MCF 10A (cell line): ENCODE measurements at regions not wholly inside any gene's neighbourhood (a gene's known extent, or its start where the extent isn't known, plus 50 kb on each side); places are given as distances from the start of the nearest gene placed in this dataset.

Experiments used
- BruUV-seq: library from RNA; stranded (reverse); fragments of 400-500 nt; replicated peaks from 2 replicates; lab custom pipeline; 2021; lab: Mats Ljungman, UMichigan
- CTCF ChIA-PET: fragments of 300-600 bp; sonication (Branson Sonifier 250); formaldehyde crosslinking; extraction: SDS; loops from one replicate; lab custom pipeline; 2021; ENCODE audit warnings: antibody characterized with exemption, inconsistent platforms; lab: Yijun Ruan, JAX
- POLR2A ChIA-PET: fragments of 300-600, 350-650 bp; sonication (Branson Sonifier 250); formaldehyde crosslinking; extraction: SDS; loops from one replicate; lab custom pipeline; 2020; ENCODE audit warnings: antibody characterized with exemption, inconsistent platforms; lab: Yijun Ruan, JAX
- DNase-seq: peaks from one replicate; pipeline ENCODE4 v3.0.0-alpha.2; 2018; ENCODE audit not compliant: unreplicated experiment
- H3K27ac Mint-ChIP-seq: one replicate; pipeline ENCODE4 v1.8.0; 2022; ENCODE audit warnings: mild to moderate bottlenecking, low read depth, mixed read lengths; ENCODE audit not compliant: unreplicated experiment
- H3K27me3 Mint-ChIP-seq: one replicate; pipeline ENCODE4 v1.8.0; 2022; ENCODE audit warnings: mixed read lengths; ENCODE audit not compliant: insufficient read depth, unreplicated experiment
- H3K36me3 Mint-ChIP-seq: one replicate; pipeline ENCODE4 v1.8.0; 2022; ENCODE audit warnings: mild to moderate bottlenecking, moderate library complexity, mixed read lengths; ENCODE audit not compliant: insufficient read depth, unreplicated experiment
- H3K4me1 Mint-ChIP-seq: one replicate; pipeline ENCODE4 v1.8.0; 2022; ENCODE audit warnings: mixed read lengths; ENCODE audit not compliant: insufficient read depth, unreplicated experiment
- H3K4me3 Mint-ChIP-seq: one replicate; pipeline ENCODE4 v1.8.0; 2022; ENCODE audit warnings: mild to moderate bottlenecking, moderate library complexity, mixed read lengths; ENCODE audit not compliant: unreplicated experiment
- H3K9me3 Mint-ChIP-seq: one replicate; pipeline ENCODE4 v1.8.0; 2022; ENCODE audit warnings: mixed read lengths; ENCODE audit not compliant: unreplicated experiment
- CTCF ChIP-seq: fragments of 200-600 bp; IDR thresholded peaks from one replicate; pipeline ENCODE4 v1.8.0; 2022; ENCODE audit warnings: antibody characterized with exemption, mild to moderate bottlenecking; ENCODE audit not compliant: unreplicated experiment
- intact Hi-C: fragments of 100-400 bp; cut with micrococcal nuclease; formaldehyde crosslinking; loops from 2 replicates; pipeline ENCODE4 v1.14.1; 2022

GRCh38 chr3:14336749-14337598 lies 65.4 kb upstream of the SLC6A6 start:
- H3K27ac Mint-ChIP-seq = no peak overlapping the region
- H3K27me3 Mint-ChIP-seq = peaks cover 19% of the 10 kb centered on the region
- intact Hi-C loops = no loop called here
- H3K9me3 Mint-ChIP-seq = no peaks in the 10 kb centered on the region
- ChIA-PET POLR2A (interaction anchor here (1.3 kb wide), 1 partner anchor 8 kb away, joined by 4 read pairs; no protein-coding TSS in a partner anchor), CTCF (interaction anchor here (0.6 to 1.2 kb wide), 5 partner anchors 48 to 763 kb away, joined by 3 to 6 read pairs (median 3); no protein-coding TSS in a partner anchor)
- TF ChIP-seq CTCF = no peak
- BruUV-seq = no TSS peak
- no peaks in the 10 kb centered on the region for H3K36me3 Mint-ChIP-seq
- H3K4me3 Mint-ChIP-seq = no peak overlapping the region
- H3K4me1 Mint-ChIP-seq = peaks cover 6% of the 10 kb centered on the region
- DNase-seq = peak; percentile 22

GRCh38 chr3:14337828-14338227 lies 64.6 kb upstream of the SLC6A6 start:
- H3K36me3 Mint-ChIP-seq = no peaks in the 10 kb centered on the region
- peaks cover 6% of the 10 kb centered on the region for H3K4me1 Mint-ChIP-seq
- POLR2A ChIA-PET = interaction anchor here (1.3 kb wide), 1 partner anchor 9 kb away, joined by 4 read pairs; no protein-coding TSS in a partner anchor
- no peak for TF ChIP-seq CTCF
- CTCF ChIA-PET = interaction anchor here (0.6 to 0.7 kb wide), 2 partner anchors 451 to 764 kb away, joined by 3 to 4 read pairs; no protein-coding TSS in a partner anchor
- no peak overlapping the region for H3K4me3 Mint-ChIP-seq
- intact Hi-C loops = no loop called here
- peaks cover 19% of the 10 kb centered on the region for H3K27me3 Mint-ChIP-seq
- no peak for DNase-seq
- no peaks in the 10 kb centered on the region for H3K9me3 Mint-ChIP-seq
- BruUV-seq = no TSS peak
- H3K27ac Mint-ChIP-seq = no peak overlapping the region

DNA sequence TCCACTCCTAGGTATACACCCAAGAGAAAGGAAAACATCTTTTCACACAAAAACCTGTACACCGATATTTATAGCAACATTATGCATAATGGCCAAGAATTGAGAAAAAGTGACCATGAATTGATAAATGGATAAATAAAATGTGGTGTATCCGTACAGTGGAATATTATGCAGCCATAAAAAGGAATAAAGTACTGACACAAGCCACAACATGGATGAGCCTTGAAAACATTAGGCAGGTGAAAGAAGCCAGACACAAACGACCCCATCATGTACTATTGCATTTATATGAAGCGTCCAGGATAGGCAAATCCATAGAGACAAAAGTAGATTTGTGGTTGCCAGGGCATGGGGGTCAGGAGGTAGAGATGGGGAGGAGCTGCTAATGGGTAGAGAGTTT lies 64.2 kb upstream of the SLC6A6 start:
- Mint-ChIP-seq H3K36me3 (no peaks in the 10 kb centered on the region), H3K4me3 (no peak overlapping the region), H3K27ac (no peak overlapping the region), H3K4me1 (peaks cover 6% of the 10 kb centered on the region), H3K27me3 (peaks cover 19% of the 10 kb centered on the region), H3K9me3 (no peaks in the 10 kb centered on the region)
- no peak for TF ChIP-seq CTCF
- CTCF ChIA-PET = interaction anchor here (0.6 kb wide), 1 partner anchor 120 kb away, joined by 3 read pairs; no protein-coding TSS in a partner anchor
- POLR2A ChIA-PET = interaction anchor here (1.3 kb wide), 1 partner anchor 9 kb away, joined by 4 read pairs; no protein-coding TSS in a partner anchor
- DNase-seq = no peak
- intact Hi-C loops = no loop called here
- BruUV-seq = no TSS peak

GRCh38 chr3:14338898-14339458 lies 63.4 kb upstream of the SLC6A6 start:
- Mint-ChIP-seq H3K4me1 (peaks cover 6% of the 10 kb centered on the region), H3K4me3 (no peak overlapping the region), H3K9me3 (no peaks in the 10 kb centered on the region), H3K27me3 (peaks cover 19% of the 10 kb centered on the region), H3K27ac (no peak overlapping the region), H3K36me3 (no peaks in the 10 kb centered on the region)
- TF ChIP-seq CTCF = no peak
- no peak for DNase-seq
- BruUV-seq = no TSS peak
- ChIA-PET CTCF (interaction anchor here (0.6 to 1.2 kb wide), 2 partner anchors 11 to 119 kb away, joined by 3 read pairs; no protein-coding TSS in a partner anchor), POLR2A (interaction anchor here (0.7 kb wide), 1 partner anchor 48 kb away, joined by 3 read pairs; no protein-coding TSS in a partner anchor)
- intact Hi-C loops = no loop called here
